SK-N-SH (cell line): ENCODE measurements at regions not wholly inside any gene's neighbourhood (a gene's known extent, or its start where the extent isn't known, plus 50 kb on each side); places are given as distances from the start of the nearest gene placed in this dataset.

Experiments used
- CHD2 ChIP-seq: fragments of 150-350 bp; IDR thresholded peaks from 2 replicates; pipeline ENCODE4 v1.6.1; 2018; ENCODE audit warnings: low read length; ENCODE audit not compliant: partially characterized antibody
- FOSL2 ChIP-seq: IDR thresholded peaks from 2 replicates; pipeline ENCODE4 v1.4.0; 2012; ENCODE audit warnings: low read depth, mild to moderate bottlenecking, moderate library complexity, borderline replicate concordance
- FOXJ3 ChIP-seq: sonication (generic); formaldehyde crosslinking; IDR thresholded peaks from 2 replicates; pipeline ENCODE4 v1.5.1; 2020; ENCODE audit warnings: mild to moderate bottlenecking, missing genetic modification reagents
- POLR2AphosphoS5 ChIP-seq: IDR thresholded peaks from 2 replicates; pipeline ENCODE4 v1.6.1; 2012; ENCODE audit warnings: low read depth, low read length
- RAD21 ChIP-seq: IDR thresholded peaks from 2 replicates; pipeline ENCODE4 v1.6.1; 2012; ENCODE audit warnings: mild to moderate bottlenecking, low read length
- SMC3 ChIP-seq: IDR thresholded peaks from 2 replicates; pipeline ENCODE4 v1.6.1; 2012; ENCODE audit warnings: low read depth, low read length, improper control_type of control experiment
- TAF1 ChIP-seq: IDR thresholded peaks from 2 replicates; pipeline ENCODE4 v1.6.1; 2012; ENCODE audit warnings: low read depth, mild to moderate bottlenecking, low read length, moderate library complexity, borderline replicate concordance
- TF ChIP-seq, protein P1 (sequence below): fragments of 200-600 bp; sonication (generic); IDR thresholded peaks from 2 replicates; pipeline ENCODE4 v1.6.1; 2017; ENCODE audit warnings: antibody characterized with exemption, mild to moderate bottlenecking, moderate library complexity
- TF ChIP-seq, protein P2 (sequence below): fragments of 150-350 bp; IDR thresholded peaks from 2 replicates; pipeline ENCODE4 v1.6.1; 2016; ENCODE audit warnings: mild to moderate bottlenecking, low read depth, low read length
- TF ChIP-seq, protein P3 (sequence below): IDR thresholded peaks from 2 replicates; pipeline ENCODE4 v1.4.0; 2012; ENCODE audit warnings: low read depth

DNA sequence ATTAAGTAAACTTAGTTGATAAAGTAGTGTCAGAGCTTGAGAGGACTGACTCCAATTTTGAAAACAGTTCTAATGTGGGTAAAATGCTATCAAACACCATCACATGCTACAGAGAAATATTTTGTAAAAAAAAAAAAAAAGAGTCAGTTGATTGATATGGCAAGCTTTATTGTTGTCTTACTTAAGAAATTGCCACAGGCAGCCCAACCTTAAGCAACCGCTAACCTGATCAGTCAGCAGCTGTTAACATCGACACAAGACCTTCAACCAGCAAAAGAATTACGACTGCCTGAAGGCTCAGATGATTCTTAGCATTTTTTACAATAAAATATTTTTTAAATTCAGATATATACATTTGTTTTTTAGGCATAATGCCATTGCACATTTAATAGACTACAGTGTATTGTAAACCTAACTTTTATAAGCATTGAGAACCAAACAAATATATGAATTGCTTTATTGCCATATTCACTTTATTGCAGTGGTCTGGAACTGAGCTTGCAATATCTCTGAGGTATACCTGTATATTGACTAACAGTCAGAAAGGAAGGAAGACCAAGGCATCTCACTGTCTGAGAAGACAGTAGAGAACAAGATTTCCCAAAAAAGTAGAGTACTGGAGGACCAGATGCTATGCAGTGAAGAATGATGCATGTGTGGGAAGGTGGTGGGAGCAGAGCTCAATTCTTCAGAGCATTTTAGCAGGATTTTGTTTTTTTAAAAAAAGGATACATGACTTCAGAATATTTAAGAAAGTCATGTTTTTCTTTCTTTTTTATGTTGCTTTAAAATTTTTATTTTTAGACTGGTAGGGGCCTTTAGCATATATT lies 973.8 kb upstream of the GYPC start:
- TF ChIP-seq, protein P1, sequence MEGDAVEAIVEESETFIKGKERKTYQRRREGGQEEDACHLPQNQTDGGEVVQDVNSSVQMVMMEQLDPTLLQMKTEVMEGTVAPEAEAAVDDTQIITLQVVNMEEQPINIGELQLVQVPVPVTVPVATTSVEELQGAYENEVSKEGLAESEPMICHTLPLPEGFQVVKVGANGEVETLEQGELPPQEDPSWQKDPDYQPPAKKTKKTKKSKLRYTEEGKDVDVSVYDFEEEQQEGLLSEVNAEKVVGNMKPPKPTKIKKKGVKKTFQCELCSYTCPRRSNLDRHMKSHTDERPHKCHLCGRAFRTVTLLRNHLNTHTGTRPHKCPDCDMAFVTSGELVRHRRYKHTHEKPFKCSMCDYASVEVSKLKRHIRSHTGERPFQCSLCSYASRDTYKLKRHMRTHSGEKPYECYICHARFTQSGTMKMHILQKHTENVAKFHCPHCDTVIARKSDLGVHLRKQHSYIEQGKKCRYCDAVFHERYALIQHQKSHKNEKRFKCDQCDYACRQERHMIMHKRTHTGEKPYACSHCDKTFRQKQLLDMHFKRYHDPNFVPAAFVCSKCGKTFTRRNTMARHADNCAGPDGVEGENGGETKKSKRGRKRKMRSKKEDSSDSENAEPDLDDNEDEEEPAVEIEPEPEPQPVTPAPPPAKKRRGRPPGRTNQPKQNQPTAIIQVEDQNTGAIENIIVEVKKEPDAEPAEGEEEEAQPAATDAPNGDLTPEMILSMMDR = no peak
- no peak for TF ChIP-seq FOXJ3
- TF ChIP-seq TAF1 = no peak
- TF ChIP-seq CHD2 = no peak
- no peak for TF ChIP-seq POLR2AphosphoS5
- TF ChIP-seq RAD21 = no peak
- TF ChIP-seq, protein P2, sequence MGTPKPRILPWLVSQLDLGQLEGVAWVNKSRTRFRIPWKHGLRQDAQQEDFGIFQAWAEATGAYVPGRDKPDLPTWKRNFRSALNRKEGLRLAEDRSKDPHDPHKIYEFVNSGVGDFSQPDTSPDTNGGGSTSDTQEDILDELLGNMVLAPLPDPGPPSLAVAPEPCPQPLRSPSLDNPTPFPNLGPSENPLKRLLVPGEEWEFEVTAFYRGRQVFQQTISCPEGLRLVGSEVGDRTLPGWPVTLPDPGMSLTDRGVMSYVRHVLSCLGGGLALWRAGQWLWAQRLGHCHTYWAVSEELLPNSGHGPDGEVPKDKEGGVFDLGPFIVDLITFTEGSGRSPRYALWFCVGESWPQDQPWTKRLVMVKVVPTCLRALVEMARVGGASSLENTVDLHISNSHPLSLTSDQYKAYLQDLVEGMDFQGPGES = no peak
- TF ChIP-seq, protein P3, sequence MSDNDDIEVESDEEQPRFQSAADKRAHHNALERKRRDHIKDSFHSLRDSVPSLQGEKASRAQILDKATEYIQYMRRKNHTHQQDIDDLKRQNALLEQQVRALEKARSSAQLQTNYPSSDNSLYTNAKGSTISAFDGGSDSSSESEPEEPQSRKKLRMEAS = no peak
- no peak for TF ChIP-seq SMC3
- no peak for TF ChIP-seq FOSL2
